Hematopoietic multipotent progenitor cell (in vitro differentiated cells): ENCODE measurements at regions not wholly inside any gene's neighbourhood (a gene's known extent, or its start where the extent isn't known, plus 50 kb on each side); places are given as distances from the start of the nearest gene placed in this dataset.
"Not testable (repeated sequence)": the region's sequence is repeated elsewhere in the genome, so short reads cannot be mapped to it uniquely, and the experiment has no call there.

Source experiments
- DNase-seq, 3 donors: peaks; one replicate each; pipeline ENCODE4 v3.0.0-alpha.2; 2011 to 2015; ENCODE audit warnings: low read depth in 2 of 3, low spot score in 2 of 3

DNA sequence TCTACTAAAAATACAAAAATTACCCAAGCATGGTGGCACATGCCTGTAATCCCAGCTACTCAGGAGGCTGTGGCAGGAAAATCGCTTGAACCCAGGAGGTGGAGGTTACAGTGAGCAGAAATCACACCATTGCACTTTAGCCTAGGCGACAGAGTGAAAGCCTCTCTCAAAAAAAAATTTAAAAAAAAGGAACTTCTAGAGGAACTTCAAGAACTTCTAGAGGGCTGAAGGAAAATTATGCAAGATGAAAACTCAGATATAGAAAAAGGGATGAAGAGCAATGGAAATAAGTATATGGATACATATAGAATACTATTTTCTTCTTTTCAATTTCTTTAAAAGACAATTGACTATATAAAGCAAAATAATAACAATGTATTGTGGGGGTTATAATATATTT is 51.2 kb upstream of the PRR5 start:
- no peak for DNase-seq

GRCh38 chr22:44648821-44649565 is 53.0 kb upstream of the PRR5 start:
- DNase-seq, result no peak

DNA sequence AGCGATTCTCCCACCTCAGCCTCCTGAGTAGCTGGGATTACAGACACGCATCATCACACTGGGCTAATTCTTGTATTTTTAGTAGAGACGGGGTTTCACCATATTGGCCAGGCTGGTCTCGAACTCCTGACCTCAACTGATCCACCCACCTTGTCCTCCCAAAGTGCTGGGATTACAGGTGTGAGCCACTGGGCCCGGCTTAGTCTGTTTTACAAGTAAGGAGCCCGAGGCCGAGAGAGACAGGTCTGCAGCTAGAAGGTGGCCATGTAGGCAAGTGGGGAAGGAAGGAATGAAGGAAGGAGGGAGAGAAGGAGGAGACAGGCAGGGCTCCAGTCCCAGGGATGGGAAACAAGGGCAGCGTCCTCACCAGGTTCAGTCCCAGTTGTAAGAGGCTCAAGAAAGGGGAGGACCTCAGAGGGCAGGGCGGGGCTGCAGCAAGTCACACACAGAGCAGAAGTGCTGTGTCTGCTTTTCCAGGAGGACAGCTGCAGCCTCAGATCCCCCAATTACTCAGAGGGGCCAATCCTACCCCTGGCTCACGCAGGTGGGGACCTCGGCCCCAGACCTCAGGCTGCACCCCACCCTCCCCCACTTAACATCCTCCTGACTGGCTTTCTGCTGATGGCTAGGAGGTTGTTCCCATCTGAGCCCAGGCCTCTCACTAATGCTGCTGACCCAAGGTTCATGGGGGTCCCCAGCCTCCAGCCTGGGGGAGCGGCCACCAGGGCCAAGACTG is 53.8 kb upstream of the PRR5 start:
- no peak for DNase-seq

GRCh38 chr22:44647141-44647540 is 54.9 kb upstream of the PRR5 start:
- DNase-seq, result no peak

GRCh38 chr22:44646668-44647067 is 55.3 kb upstream of the PRR5 start:
- DNase-seq, result no peak

GRCh38 chr22:44646141-44646540 is 55.9 kb upstream of the PRR5 start:
- no peak for DNase-seq

DNA sequence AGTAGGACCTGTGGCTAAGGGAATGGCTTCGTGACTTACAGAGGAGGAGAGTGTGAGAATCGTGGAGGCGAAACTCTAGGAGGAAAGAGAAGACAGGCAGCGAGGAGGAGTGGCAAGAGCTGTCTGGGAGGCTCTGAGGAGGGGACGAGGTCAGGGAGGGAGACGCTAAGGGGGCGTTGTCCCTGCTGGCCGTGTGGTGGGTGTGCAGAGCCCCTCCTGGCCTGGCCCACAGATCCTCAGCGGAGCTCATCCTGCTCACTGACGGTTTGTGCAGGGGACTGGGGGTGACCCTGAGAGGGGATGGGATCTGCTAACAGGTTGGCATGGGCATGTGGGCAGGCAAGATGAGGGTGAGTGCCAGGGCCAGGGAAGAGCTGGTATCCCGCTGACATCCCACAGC is 56.5 kb upstream of the PRR5 start:
- no peak for DNase-seq

- DNase-seq, result no peak
Observed at GRCh38 chr22:44645083-44645482, 56.9 kb upstream of the PRR5 start.

GRCh38 chr22:44643526-44644101 is 58.4 kb upstream of the PRR5 start:
- DNase-seq, result not testable (repeated sequence)

DNA sequence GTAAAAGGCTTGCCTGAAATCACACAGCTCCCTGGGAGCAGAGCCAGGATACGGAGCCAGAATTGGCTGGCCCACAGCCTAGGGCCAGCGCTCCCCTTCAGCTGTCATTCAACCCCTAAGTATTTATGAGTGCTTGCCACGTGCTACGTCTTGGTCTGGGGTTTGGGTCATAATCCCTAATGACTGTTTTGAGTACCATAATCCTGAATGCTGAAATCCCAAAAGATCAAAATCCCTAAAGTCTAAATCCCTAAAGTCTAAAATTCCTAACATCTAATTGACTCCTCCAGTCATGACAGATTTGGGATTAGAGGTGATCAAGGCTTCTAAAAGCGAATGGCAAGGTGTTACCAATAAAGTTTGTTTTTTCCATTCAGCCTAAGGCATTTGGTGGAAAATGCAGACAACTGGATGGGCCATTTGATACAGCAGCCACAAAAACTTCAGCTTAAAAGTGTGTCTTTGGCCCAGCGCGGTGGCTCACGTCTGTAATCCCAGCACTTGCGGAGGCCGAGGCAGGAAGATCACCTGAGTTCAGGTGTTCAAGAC is 59.8 kb upstream of the PRR5 start:
- DNase-seq, result no peak

GRCh38 chr22:44640618-44641155 is 61.3 kb upstream of the PRR5 start:
- DNase-seq, result no peak

DNA sequence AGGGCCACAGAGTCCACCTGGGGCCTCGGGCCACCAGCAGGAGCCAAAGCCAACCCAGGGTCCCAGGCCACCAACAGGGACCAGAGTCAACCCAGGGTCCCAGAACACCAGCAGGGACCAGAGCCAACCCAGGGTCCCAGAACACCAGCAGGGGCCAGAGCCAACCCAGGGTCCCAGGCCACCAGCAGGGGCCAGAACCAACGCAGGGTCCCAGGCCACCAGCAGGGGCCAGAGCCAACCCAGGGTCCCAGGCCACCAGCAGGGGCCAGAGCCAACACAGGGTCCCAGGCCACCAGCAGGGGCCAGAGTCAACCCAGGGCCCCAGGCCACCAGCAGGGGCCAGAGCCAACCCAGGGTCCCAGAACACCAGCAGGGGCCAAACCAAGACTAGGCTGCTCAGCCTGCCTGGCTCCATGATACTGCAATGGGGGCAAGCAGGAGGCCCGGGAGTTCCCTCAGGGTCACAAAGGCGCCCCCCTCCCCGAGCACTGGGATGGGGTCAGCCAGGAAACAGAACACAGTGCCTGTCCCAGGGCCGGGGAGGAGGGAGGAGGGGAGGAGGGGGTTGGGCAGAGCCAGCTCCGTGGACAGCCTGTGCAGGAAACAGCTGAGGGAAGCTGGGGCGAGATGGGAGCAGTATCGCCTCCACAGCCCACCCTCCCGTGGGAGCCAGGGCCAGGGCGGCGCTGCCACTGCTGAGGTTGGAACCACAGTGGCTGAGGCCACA is 62.0 kb upstream of the PRR5 start:
- peak in 2 of 3 donors; percentile 50 to 76 for DNase-seq

GRCh38 chr22:44638971-44639760 is 62.8 kb upstream of the PRR5 start:
- DNase-seq, result peak in 1 of 3 donors; percentile 47

DNA sequence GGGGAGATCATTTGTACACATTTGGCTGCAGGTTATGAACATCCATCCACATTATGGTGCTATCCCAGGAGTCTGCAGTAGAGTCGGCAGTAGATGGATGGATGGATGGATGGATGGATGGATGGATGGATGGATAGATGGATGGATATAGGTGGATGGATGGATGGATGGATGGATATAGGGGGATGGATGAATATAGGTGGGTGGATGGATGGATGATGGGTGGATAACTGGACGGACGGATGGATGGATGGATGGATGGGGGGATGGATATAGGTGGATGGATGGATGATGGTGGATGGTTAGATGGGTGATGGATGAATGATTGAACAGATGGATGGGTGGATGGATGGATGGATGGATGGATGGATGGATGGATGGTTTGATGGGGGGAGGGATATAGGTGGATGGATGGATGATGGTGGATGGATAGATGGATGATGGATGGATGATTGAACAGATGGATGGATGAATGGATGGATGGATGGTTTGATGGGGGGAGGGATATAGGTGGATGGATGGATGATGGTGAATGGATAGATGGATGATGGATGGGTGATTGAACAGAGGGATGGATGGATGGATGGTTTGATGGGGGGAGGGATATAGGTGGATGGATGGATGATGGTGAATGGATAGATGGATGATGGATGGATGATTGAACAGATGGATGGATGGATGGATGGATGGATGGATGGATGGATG is 65.3 kb upstream of the PRR5 start:
- not testable (repeated sequence) for DNase-seq

DNA sequence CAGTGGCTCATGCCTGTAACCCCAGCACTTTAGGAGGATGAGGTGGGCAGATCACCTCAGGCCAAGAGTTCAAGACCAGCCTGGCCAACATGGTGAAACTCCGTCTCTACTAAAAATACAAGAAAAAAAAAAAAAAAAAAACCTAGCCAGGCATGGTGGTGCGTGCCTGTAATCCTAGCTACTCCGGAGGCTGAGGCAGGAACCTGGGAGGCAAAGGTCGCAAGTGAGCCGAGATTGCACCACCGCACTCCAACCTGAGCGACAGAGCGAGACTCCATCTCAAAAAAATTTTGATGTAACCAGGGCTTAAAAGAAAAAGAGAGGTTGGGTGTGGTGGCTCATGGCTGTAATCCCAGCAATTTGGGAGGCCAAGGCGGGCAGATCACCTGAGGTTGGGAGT is 66.4 kb upstream of the PRR5 start:
- DNase-seq, result not testable (repeated sequence)

DNA sequence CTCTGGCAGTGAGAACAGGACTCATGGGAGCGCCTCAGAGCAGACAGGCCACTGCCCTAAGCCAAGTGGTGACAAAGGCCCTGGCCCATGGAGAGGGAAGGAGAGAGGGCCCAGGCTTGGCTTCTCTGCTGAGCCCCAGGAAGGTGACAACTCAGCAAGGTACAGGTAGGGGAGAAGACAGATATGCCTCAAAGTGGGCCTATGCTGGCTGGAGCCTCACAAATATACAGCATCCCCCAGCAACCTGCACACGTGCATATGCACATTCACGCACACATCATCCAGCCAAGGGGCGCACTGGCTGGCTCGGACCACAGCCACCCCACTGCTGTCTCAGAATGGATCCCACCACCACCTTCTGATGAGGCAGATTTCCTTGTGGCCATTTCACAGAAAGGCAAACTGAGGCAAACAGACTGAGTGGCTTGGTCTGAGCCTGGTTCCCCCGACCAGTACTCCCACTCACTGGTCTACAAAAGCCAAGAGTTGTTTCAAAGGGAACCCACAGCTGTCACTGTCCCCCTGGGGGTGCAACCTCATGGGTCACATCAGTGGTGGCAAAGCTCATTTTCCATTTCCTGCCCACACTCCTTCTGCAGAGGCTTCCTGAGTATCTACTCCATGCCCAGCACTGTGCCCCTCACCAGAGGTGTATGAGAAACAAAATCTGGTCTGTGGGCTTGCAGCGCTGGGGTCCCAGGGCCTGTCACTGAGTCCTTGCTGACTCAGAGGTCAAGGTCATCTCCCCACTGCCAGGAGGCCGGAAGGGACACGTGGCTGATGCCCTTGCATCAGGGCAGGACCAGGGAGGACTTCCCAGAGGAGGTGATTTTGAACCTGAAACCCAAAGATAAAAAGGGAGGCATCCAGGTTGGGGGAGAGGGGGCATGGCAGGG is 67.3 kb upstream of the PRR5 start:
- DNase-seq, result no peak

DNA sequence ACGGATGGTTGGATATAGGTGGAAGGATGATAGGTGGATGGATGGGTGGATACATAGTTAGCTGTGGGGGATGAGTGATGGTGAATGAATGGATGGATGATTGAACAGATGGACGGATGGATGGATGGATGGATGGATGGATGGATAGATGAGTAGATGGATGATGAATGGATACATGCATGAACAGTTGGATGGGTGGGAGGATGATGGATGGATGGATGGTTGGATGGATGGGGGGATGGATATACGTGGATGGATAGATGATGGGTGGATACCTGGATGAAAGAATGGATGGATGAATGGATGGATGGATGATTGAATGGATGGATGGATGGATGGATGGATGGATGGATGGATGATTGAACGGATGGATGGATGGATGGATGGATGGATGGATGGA is 68.4 kb upstream of the PRR5 start:
- DNase-seq, result no peak
